H9 (cell line): ENCODE measurements at regions not wholly inside any gene's neighbourhood (a gene's known extent, or its start where the extent isn't known, plus 50 kb on each side); places are given as distances from the start of the nearest gene placed in this dataset.

ENCODE experiments used
- DNase-seq: peaks from one replicate; pipeline ENCODE4 v3.0.0-alpha.2; 2017
- H2AFZ ChIP-seq: one replicate; pipeline ENCODE4 v1.6.1; 2013; ENCODE audit warnings: mild to moderate bottlenecking, low read length, control low read depth, moderate library complexity
- H2AK5ac ChIP-seq: 2 replicates; pipeline ENCODE4 v1.6.1; 2013; ENCODE audit warnings: low read length, control low read depth, mixed read lengths; ENCODE audit not compliant: insufficient read length
- H2BK120ac ChIP-seq: one replicate; pipeline ENCODE4 v1.6.1; 2013; ENCODE audit warnings: low read depth, mild to moderate bottlenecking, low read length, control low read depth, inconsistent platforms; ENCODE audit not compliant: poor library complexity, severe bottlenecking
- H2BK12ac ChIP-seq: 2 replicates; pipeline ENCODE4 v1.6.1; 2013; ENCODE audit warnings: low read length, control low read depth, mixed read lengths, low read depth; ENCODE audit not compliant: insufficient read length
- H2BK15ac ChIP-seq: 2 replicates; pipeline ENCODE4 v1.6.1; 2013; ENCODE audit warnings: low read depth, low read length, control low read depth
- H2BK20ac ChIP-seq: one replicate; pipeline ENCODE4 v1.6.1; 2013; ENCODE audit warnings: low read depth, mild to moderate bottlenecking, low read length, control low read depth, inconsistent platforms; ENCODE audit not compliant: poor library complexity, severe bottlenecking
- H2BK5ac ChIP-seq: 2 replicates; pipeline ENCODE4 v1.6.1; 2013; ENCODE audit warnings: low read length, control low read depth, mixed read lengths; ENCODE audit not compliant: insufficient read length
- H3K14ac ChIP-seq: 2 replicates; pipeline ENCODE4 v1.6.1; 2013; ENCODE audit warnings: low read length, control low read depth; ENCODE audit not compliant: insufficient read depth
- H3K18ac ChIP-seq: 2 replicates; pipeline ENCODE4 v1.6.1; 2013; ENCODE audit warnings: low read depth, mild to moderate bottlenecking, mixed read lengths, low read length, control low read depth; ENCODE audit not compliant: insufficient read length
- H3K23ac ChIP-seq: 2 replicates; pipeline ENCODE4 v1.6.1; 2013; ENCODE audit warnings: low read length, control low read depth, mixed read lengths, low read depth; ENCODE audit not compliant: insufficient read length
- H3K23me2 ChIP-seq: 2 replicates; pipeline ENCODE4 v1.6.1; 2013; ENCODE audit warnings: low read depth, mild to moderate bottlenecking, mixed read lengths, low read length, control low read depth; ENCODE audit not compliant: insufficient read length, poor library complexity, severe bottlenecking
- H3K27ac ChIP-seq: 2 replicates; pipeline ENCODE4 v1.5.1; 2013; ENCODE audit warnings: low read length, control low read depth, mixed read lengths, low read depth; ENCODE audit not compliant: insufficient read length
- H3K27me3 ChIP-seq: 2 replicates; pipeline ENCODE4 v1.6.1; 2013; ENCODE audit warnings: low read length, control low read depth, inconsistent platforms; ENCODE audit not compliant: insufficient read depth
- H3K4ac ChIP-seq: 2 replicates; pipeline ENCODE4 v1.6.1; 2013; ENCODE audit warnings: low read depth, mild to moderate bottlenecking, control low read depth, inconsistent platforms, low read length, moderate library complexity
- H3K4me1 ChIP-seq: 2 replicates; pipeline ENCODE4 v1.6.1; 2013; ENCODE audit warnings: low read length, control low read depth, inconsistent platforms; ENCODE audit not compliant: insufficient read depth
- H3K4me2 ChIP-seq: 2 replicates; pipeline ENCODE4 v1.6.1; 2013; ENCODE audit warnings: low read length, control low read depth, mixed read lengths; ENCODE audit not compliant: insufficient read length, insufficient read depth
- H3K56ac ChIP-seq: 2 replicates; pipeline ENCODE4 v1.6.1; 2013; ENCODE audit warnings: low read depth, mild to moderate bottlenecking, mixed read lengths, low read length, control low read depth; ENCODE audit not compliant: insufficient read length
- H3K79me1 ChIP-seq: 2 replicates; pipeline ENCODE4 v1.6.1; 2013; ENCODE audit warnings: low read depth, mild to moderate bottlenecking, moderate library complexity, low read length, control low read depth, inconsistent platforms; ENCODE audit not compliant: insufficient read depth, poor library complexity, severe bottlenecking
- H3K79me2 ChIP-seq: 2 replicates; pipeline ENCODE4 v1.6.1; 2013; ENCODE audit warnings: low read length, control low read depth, inconsistent platforms; ENCODE audit not compliant: insufficient read depth
- H3K9ac ChIP-seq: 2 replicates; pipeline ENCODE4 v1.6.1; 2013; ENCODE audit warnings: low read length, control low read depth, mixed read lengths; ENCODE audit not compliant: insufficient read length; ENCODE audit errors: extremely low read depth
- H3K9me3 ChIP-seq: one replicate; pipeline ENCODE4 v1.6.1; 2013; ENCODE audit warnings: low read depth, low read length, inconsistent platforms; ENCODE audit not compliant: control insufficient read depth
- H3T11ph ChIP-seq: one replicate; pipeline ENCODE4 v1.6.1; 2013; ENCODE audit warnings: mild to moderate bottlenecking, low read length, control low read depth, inconsistent platforms
- H4K20me1 ChIP-seq: one replicate; pipeline ENCODE4 v1.6.1; 2013; ENCODE audit not compliant: control insufficient read depth, insufficient read length, insufficient read depth
- H4K5ac ChIP-seq: 2 replicates; pipeline ENCODE4 v1.6.1; 2013; ENCODE audit warnings: low read depth, mild to moderate bottlenecking, mixed read lengths, low read length, control low read depth; ENCODE audit not compliant: insufficient read length
- H4K8ac ChIP-seq: replicated peaks from 2 replicates; pipeline ENCODE4 v1.6.1; 2013; ENCODE audit warnings: low read length, control low read depth, mixed read lengths, low read depth; ENCODE audit not compliant: insufficient read length
- H4K91ac ChIP-seq: 2 replicates; pipeline ENCODE4 v1.6.1; 2013; ENCODE audit warnings: low read depth, mild to moderate bottlenecking, moderate library complexity, mixed read lengths, low read length, control low read depth; ENCODE audit not compliant: insufficient read length
- H3K27ac Mint-ChIP-seq, 3 experiments: 2 replicates in 2 of 3; 3 replicates in 1 of 3; pipeline ENCODE4 v1.8.0; 2020 to 2021; ENCODE audit warnings: mixed read lengths in 3 of 3, mild to moderate bottlenecking in 1 of 3, moderate library complexity in 1 of 3
- H3K27me3 Mint-ChIP-seq: 2 replicates; pipeline ENCODE4 v1.8.0; 2021; ENCODE audit warnings: low read depth, mild to moderate bottlenecking, moderate library complexity, mixed read lengths
- H3K36me3 Mint-ChIP-seq, 3 experiments: 2 replicates in 2 of 3; 3 replicates in 1 of 3; pipeline ENCODE4 v1.8.0; 2020 to 2021; ENCODE audit warnings: low read depth in 3 of 3, mixed read lengths in 3 of 3; ENCODE audit not compliant: insufficient read depth in 1 of 3
- H3K4me1 Mint-ChIP-seq, 2 experiments: 2 replicates each; pipeline ENCODE4 v1.8.0; 2020; ENCODE audit warnings: mixed read lengths in 2 of 2
- H3K4me3 Mint-ChIP-seq, 2 experiments: 2 replicates in 1 of 2; 3 replicates in 1 of 2; pipeline ENCODE4 v1.8.0; 2020 to 2021; ENCODE audit warnings: mild to moderate bottlenecking in 2 of 2, mixed read lengths in 2 of 2, moderate library complexity in 1 of 2
- H3K9me3 Mint-ChIP-seq, 2 experiments: 2 replicates in 1 of 2; 3 replicates in 1 of 2; pipeline ENCODE4 v1.8.0; 2020; ENCODE audit warnings: mild to moderate bottlenecking in 2 of 2, mixed read lengths in 2 of 2, moderate library complexity in 1 of 2
- WGBS: extraction: QIAGEN DNeasy Blood & Tissue Kit; methylation state at CpG from one replicate; pipeline ENCODE4 v1.1.7; 2013; ENCODE audit warnings: missing lambda C conversion rate, low lambda C conversion rate, mixed read lengths; ENCODE audit not compliant: insufficient read length; ENCODE audit errors: extremely low coverage; 5-methylcytosine and 5-hydroxymethylcytosine counted together
- TF ChIP-seq, protein P1 (sequence below): fragments of 200-600 bp; sonication (generic); conservative IDR thresholded peaks from 3 replicates; pipeline ENCODE4 v1.8.0; 2021; ENCODE audit warnings: antibody characterized with exemption, mild to moderate bottlenecking

DNA sequence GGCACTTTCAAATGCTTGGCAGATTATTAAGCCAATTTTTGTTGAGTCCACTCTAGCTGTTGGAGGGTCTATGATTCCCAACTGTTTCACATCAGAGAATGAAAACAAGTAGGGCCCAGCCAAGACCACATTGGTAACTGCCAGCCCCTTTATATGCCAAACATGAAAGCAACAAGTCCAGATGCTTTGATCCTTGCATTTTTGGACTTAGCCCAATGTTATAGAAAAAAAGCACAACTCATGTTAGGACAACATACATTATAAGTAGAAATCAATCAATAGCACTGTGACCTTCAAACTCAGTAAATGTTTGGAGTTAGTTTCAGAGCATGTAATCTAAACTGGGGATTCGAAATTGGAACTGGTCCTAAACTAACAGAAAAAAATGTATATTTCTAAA is 674.7 kb downstream of the MECOM start:
- H4K5ac ChIP-seq: no peak overlapping the region
- no peak overlapping the region for H4K8ac ChIP-seq
- DNase-seq: no peak
- H3K27ac Mint-ChIP-seq: no peak overlapping the region
- no peak overlapping the region for H3K4me2 ChIP-seq
- no peak overlapping the region for H3K14ac ChIP-seq
- H3K9me3 Mint-ChIP-seq: no peaks in the 10 kb centered on the region
- no peaks in the 10 kb centered on the region for H3K9me3 ChIP-seq
- H3K27ac ChIP-seq: no peak overlapping the region
- no peaks in the 10 kb centered on the region for H3K27me3 ChIP-seq
- no peak overlapping the region for H2BK120ac ChIP-seq
- peaks cover 6 to 10% of the 10 kb centered on the region in 2 experiments for H3K4me1 Mint-ChIP-seq
- no peak overlapping the region for H2BK5ac ChIP-seq
- no peak overlapping the region for H2BK15ac ChIP-seq
- no peak overlapping the region for H3T11ph ChIP-seq
- no peak overlapping the region for H2AFZ ChIP-seq
- no peak overlapping the region for H3K4ac ChIP-seq
- H3K4me3 Mint-ChIP-seq: no peak overlapping the region
- no peaks in the 10 kb centered on the region for H3K27me3 Mint-ChIP-seq
- H2BK20ac ChIP-seq: no peak overlapping the region
- no peak overlapping the region for H4K91ac ChIP-seq
- no peak overlapping the region for H3K18ac ChIP-seq
- no peaks in the 10 kb centered on the region for H3K79me1 ChIP-seq
- WGBS: no CpG with 5 or more reads among the region's 1 CpG
- no peaks in the 10 kb centered on the region for H3K23me2 ChIP-seq
- H3K4me1 ChIP-seq: no peaks in the 10 kb centered on the region
- H2BK12ac ChIP-seq: no peak overlapping the region
- no peak overlapping the region for H2AK5ac ChIP-seq
- H3K23ac ChIP-seq: no peak overlapping the region
- no peaks in the 10 kb centered on the region for H3K79me2 ChIP-seq
- H4K20me1 ChIP-seq: no peaks in the 10 kb centered on the region
- no peak overlapping the region for H3K9ac ChIP-seq
- H3K56ac ChIP-seq: no peak overlapping the region
- TF ChIP-seq, protein P1, sequence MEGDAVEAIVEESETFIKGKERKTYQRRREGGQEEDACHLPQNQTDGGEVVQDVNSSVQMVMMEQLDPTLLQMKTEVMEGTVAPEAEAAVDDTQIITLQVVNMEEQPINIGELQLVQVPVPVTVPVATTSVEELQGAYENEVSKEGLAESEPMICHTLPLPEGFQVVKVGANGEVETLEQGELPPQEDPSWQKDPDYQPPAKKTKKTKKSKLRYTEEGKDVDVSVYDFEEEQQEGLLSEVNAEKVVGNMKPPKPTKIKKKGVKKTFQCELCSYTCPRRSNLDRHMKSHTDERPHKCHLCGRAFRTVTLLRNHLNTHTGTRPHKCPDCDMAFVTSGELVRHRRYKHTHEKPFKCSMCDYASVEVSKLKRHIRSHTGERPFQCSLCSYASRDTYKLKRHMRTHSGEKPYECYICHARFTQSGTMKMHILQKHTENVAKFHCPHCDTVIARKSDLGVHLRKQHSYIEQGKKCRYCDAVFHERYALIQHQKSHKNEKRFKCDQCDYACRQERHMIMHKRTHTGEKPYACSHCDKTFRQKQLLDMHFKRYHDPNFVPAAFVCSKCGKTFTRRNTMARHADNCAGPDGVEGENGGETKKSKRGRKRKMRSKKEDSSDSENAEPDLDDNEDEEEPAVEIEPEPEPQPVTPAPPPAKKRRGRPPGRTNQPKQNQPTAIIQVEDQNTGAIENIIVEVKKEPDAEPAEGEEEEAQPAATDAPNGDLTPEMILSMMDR: no peak
- no peaks in the 10 kb centered on the region for H3K36me3 Mint-ChIP-seq
